ENCODE measurements at regions not wholly inside any gene's neighbourhood (a gene's known extent, or its start where the extent isn't known, plus 50 kb on each side); places are given as distances from the start of the nearest gene placed in this dataset.
"Not testable (repeated sequence)": the region's sequence is repeated elsewhere in the genome, so short reads cannot be mapped to it uniquely, and the experiment has no call there.

DNA sequence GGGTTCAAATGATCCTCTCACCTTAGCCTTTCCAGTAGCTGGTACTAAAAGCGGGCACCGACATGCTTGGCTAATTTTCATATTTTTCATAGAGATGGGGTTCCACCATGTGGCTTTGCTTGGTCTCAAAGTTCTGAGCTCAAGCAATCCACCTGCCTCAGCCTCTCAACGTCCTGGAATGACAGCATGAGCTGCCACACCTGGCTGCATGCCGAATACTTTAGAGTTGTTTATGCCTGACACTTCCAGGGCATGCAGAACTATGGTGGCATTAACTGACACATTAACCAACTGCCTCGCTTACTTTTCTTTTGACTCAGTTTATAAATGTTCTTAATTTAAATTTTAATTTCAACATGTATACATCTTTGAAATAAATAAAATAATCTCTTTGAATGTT lies 135.8 kb downstream of the CCDC74A start:
- TF ChIP-seq YY1 (IDR thresholded peaks at IDR 0.05; ENCODE audit: insufficient read depth, insufficient read length); ZNF274 (IDR thresholded peaks at IDR 0.05; ENCODE audit: low read depth, low read length): not testable (repeated sequence)

Measured in NT2/D1 (cell line).